ENCODE measurements at regions not wholly inside any gene's neighbourhood (a gene's known extent, or its start where the extent isn't known, plus 50 kb on each side); places are given as distances from the start of the nearest gene placed in this dataset.

- no peak overlapping the region for H3K9ac ChIP-seq
- no peaks in the 10 kb centered on the region for H3K36me3 ChIP-seq (ENCODE audit: control insufficient read depth, insufficient read depth, low read length)
- H3K27ac ChIP-seq = no peak overlapping the region
- H3K4me2 ChIP-seq (ENCODE audit: low read length) = no peak overlapping the region
- no peaks in the 10 kb centered on the region for H3K4me1 ChIP-seq
- no peaks in the 10 kb centered on the region for H3K79me2 ChIP-seq
- no peaks in the 10 kb centered on the region for H3K9me3 ChIP-seq (ENCODE audit: control insufficient read depth, low read length)
- no peaks in the 10 kb centered on the region for H3K27me3 ChIP-seq (ENCODE audit: control insufficient read depth, insufficient read depth, low read length)
- H3K4me3 ChIP-seq (ENCODE audit: low read depth, low read length) = no peak overlapping the region
- H2AFZ ChIP-seq = no peak overlapping the region
- no peak for TF ChIP-seq CTCF (IDR thresholded peaks at IDR 0.05)
Observed at GRCh38 chr9:38257626-38258215, 134.8 kb upstream of the ALDH1B1 start.

- no peaks in the 10 kb centered on the region for H3K79me2 ChIP-seq
- H3K36me3 ChIP-seq (ENCODE audit: control insufficient read depth, insufficient read depth, low read length) = no peaks in the 10 kb centered on the region
- no peaks in the 10 kb centered on the region for H3K27me3 ChIP-seq (ENCODE audit: control insufficient read depth, insufficient read depth, low read length)
- no peak overlapping the region for H2AFZ ChIP-seq
- H3K4me3 ChIP-seq (ENCODE audit: low read depth, low read length) = no peak overlapping the region
- TF ChIP-seq CTCF (IDR thresholded peaks at IDR 0.05) = no peak
- H3K9ac ChIP-seq = no peak overlapping the region
- H3K4me2 ChIP-seq (ENCODE audit: low read length) = no peak overlapping the region
- H3K27ac ChIP-seq = no peak overlapping the region
- H3K9me3 ChIP-seq (ENCODE audit: control insufficient read depth, low read length) = no peaks in the 10 kb centered on the region
- no peaks in the 10 kb centered on the region for H3K4me1 ChIP-seq
Observed at GRCh38 chr9:38256461-38256860, 136.0 kb upstream of the ALDH1B1 start.

- no peak overlapping the region for H3K27ac ChIP-seq
- H2AFZ ChIP-seq = no peak overlapping the region
- no peaks in the 10 kb centered on the region for H3K27me3 ChIP-seq (ENCODE audit: control insufficient read depth, insufficient read depth, low read length)
- no peaks in the 10 kb centered on the region for H3K36me3 ChIP-seq (ENCODE audit: control insufficient read depth, insufficient read depth, low read length)
- H3K4me3 ChIP-seq (ENCODE audit: low read depth, low read length) = no peak overlapping the region
- no peaks in the 10 kb centered on the region for H3K9me3 ChIP-seq (ENCODE audit: control insufficient read depth, low read length)
- H3K79me2 ChIP-seq = no peaks in the 10 kb centered on the region
- no peaks in the 10 kb centered on the region for H3K4me1 ChIP-seq
- no peak overlapping the region for H3K9ac ChIP-seq
- no peak for TF ChIP-seq CTCF (IDR thresholded peaks at IDR 0.05)
- H3K4me2 ChIP-seq (ENCODE audit: low read length) = no peak overlapping the region
Observed at GRCh38 chr9:38255599-38255998, 136.9 kb upstream of the ALDH1B1 start.

- H3K36me3 ChIP-seq (ENCODE audit: control insufficient read depth, insufficient read depth, low read length) = no peaks in the 10 kb centered on the region
Observed at GRCh38 chr9:38254756-38255155, 137.7 kb upstream of the ALDH1B1 start.

More at GRCh38 chr9:38254756-38255155, 137.7 kb upstream of the ALDH1B1 start:
- H3K79me2 ChIP-seq = no peaks in the 10 kb centered on the region
- H3K4me2 ChIP-seq (ENCODE audit: low read length) = no peak overlapping the region
- H3K27ac ChIP-seq = no peak overlapping the region
- H3K9ac ChIP-seq = no peak overlapping the region
- no peak for TF ChIP-seq CTCF (IDR thresholded peaks at IDR 0.05)
- no peaks in the 10 kb centered on the region for H3K9me3 ChIP-seq (ENCODE audit: control insufficient read depth, low read length)
- no peaks in the 10 kb centered on the region for H3K4me1 ChIP-seq
- H3K4me3 ChIP-seq (ENCODE audit: low read depth, low read length) = no peak overlapping the region
- no peak overlapping the region for H2AFZ ChIP-seq
- no peaks in the 10 kb centered on the region for H3K27me3 ChIP-seq (ENCODE audit: control insufficient read depth, insufficient read depth, low read length)
